NT2/D1 (cell line): ENCODE measurements at regions not wholly inside any gene's neighbourhood (a gene's known extent, or its start where the extent isn't known, plus 50 kb on each side); places are given as distances from the start of the nearest gene placed in this dataset.

Experiments
- SUZ12 ChIP-seq: IDR thresholded peaks from 2 replicates; pipeline ENCODE4 v1.6.1; 2011; ENCODE audit not compliant: insufficient read length, insufficient read depth; ENCODE audit errors: extremely low read depth
- YY1 ChIP-seq: IDR thresholded peaks from 2 replicates; pipeline ENCODE4 v1.6.1; 2011; ENCODE audit not compliant: insufficient read length, insufficient read depth
- ZNF274 ChIP-seq: IDR thresholded peaks from 2 replicates; pipeline ENCODE4 v1.6.1; 2011; ENCODE audit warnings: mild to moderate bottlenecking, low read depth, low read length

GRCh38 chr2:228841475-228841874, 429.6 kb downstream of the PID1 start:
- TF ChIP-seq ZNF274 (no peak), SUZ12 (no peak), YY1 (no peak)
